ENCODE measurements at regions not wholly inside any gene's neighbourhood (a gene's known extent, or its start where the extent isn't known, plus 50 kb on each side); places are given as distances from the start of the nearest gene placed in this dataset.
A peak's percentile ranks its signal among the peaks of the same experiment; 100 is the strongest.

- FAIRE-seq = no peak
- DNase-seq (ENCODE audit: low spot score in 2 of 2) = no peak
Measured at GRCh38 chr3:94179059-94179458, 116.2 kb downstream of the NSUN3 start.

- DNase-seq (ENCODE audit: low spot score in 2 of 2) = no peak
- FAIRE-seq = no peak
Measured at GRCh38 chr3:94183551-94183950, 120.7 kb downstream of the NSUN3 start.

- FAIRE-seq = no peak
Measured at GRCh38 chr3:94184781-94185180, 121.9 kb downstream of the NSUN3 start.

GRCh38 chr3:94185753-94186152 is 122.9 kb downstream of the NSUN3 start:
- FAIRE-seq (no peak), DNase-seq (ENCODE audit: low spot score in 2 of 2) (no peak)

More at GRCh38 chr3:94184781-94185180, 121.9 kb downstream of the NSUN3 start:
- no peak for DNase-seq (ENCODE audit: low spot score in 2 of 2)

DNA sequence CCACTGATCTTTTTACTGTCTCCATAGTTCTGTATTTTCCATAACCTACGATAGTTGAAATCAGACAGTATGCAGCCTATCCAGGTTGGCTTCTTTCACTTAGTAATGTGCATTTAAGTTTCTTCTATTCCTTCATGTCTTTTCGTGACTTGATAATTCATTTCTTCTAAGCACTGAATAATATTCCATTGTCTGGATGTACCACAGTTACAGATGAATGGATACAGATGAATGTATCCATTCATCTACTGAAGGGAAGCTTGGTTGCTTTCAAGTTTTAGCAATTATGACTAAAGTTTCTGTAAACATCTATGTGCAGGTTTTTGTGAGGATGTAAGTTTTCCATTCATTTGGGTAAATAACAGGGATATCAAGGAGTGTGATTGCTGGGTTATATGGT is 124.8 kb downstream of the NSUN3 start:
- DNase-seq (ENCODE audit: low spot score in 2 of 2) (no peak), FAIRE-seq (no peak)

DNA sequence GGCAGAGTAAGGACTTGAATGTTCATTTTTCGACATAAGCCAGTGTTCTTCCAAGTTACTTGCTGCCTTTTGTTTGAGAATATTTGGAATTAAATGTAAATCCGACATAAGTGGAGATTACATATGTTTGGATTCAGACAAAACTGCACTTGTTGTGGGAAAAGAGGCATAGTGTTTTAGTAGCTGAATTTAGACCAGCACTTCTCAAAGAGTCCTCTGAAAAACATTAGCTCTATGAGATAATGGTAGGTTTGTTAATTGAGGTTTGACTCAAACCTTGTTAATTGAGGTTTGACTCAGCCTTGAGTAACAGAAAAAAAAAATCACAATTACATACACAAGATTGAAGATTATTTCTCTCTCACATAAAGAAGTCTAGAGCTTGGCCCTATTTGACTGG is 132.5 kb downstream of the NSUN3 start:
- FAIRE-seq (no peak), DNase-seq (ENCODE audit: low spot score in 2 of 2) (no peak)

DNA sequence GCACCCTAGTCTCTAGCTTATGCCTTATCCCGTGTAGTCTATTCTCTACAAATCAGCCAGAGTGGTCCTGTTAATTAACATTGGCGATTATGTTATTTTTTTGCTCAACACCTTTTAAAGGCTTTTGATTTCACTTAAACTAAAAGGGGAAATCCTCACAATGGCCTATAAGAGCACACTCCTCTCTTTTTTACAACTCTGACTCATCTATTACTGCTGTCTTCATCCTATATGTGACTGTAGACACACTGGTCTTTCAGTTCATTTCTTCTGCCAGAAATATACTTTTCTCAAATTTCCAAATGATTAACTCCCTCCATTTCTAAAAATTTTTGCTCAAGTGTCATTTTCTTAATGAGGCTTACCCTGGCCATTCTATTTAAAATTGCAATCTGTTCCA is 143.4 kb downstream of the NSUN3 start:
- no peak for FAIRE-seq
- no peak for DNase-seq (ENCODE audit: low spot score in 2 of 2)

DNA sequence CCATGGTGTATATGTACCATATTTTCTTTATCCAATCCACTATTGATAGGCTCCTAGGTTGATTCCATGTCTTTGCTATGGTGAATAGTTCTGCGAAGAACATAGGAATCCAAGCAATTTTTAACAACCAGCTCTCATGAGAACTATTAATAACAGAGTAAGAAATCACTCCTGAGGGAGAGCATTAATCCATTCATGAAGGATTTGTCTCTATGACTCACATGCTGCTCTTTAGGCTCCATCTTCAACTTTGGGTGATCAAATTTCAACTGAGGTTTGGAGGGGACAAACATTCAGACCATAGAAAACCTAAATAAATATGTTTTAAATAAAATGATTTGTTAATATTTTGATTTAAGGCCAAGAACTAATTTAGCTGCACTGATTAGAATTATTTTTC is 147.4 kb downstream of the NSUN3 start:
- FAIRE-seq (no peak), DNase-seq (ENCODE audit: low spot score in 2 of 2) (no peak)

GRCh38 chr3:94217406-94217805 is 154.5 kb downstream of the NSUN3 start:
- DNase-seq (ENCODE audit: low spot score in 2 of 2) (no peak), FAIRE-seq (no peak)

DNA sequence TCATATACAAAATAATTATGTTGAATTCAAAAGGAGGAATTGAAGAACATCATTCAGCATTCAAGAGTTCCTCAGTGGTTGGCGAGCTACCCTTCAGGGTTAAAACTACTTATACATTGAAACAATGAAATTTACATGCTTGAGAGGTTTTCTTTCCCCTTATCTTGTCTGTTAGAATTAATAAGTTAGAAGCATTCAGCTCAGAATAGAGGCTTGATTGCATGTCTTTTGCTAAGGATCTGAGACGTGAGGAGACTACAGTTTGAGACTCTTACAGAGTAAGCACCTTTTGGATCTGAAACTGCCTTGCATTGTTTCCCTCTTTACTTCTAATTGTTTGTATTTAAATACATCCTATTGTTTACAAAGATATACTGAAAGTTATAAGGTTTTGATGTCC is 157.6 kb downstream of the NSUN3 start:
- FAIRE-seq (no peak), DNase-seq (ENCODE audit: low spot score in 2 of 2) (no peak)

DNA sequence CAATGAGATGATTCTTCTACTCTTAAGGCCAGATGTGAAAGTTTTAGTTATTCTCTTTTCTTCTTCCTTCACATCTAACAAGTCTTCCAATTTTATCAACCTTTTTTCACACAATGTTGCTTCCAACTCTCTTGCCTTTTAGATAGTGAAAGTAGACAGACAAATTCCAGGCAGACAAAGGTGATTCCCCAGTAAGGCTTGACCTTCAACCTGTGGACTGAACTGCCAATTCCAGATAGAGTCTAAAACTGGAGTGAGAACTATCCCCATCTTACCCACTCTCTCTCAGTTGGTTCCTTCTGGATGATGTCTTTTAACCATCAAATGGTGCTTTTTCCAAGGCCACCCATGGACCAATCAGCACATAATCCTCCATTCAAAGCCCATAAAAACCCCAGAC is 159.0 kb downstream of the NSUN3 start:
- FAIRE-seq = no peak

DNA sequence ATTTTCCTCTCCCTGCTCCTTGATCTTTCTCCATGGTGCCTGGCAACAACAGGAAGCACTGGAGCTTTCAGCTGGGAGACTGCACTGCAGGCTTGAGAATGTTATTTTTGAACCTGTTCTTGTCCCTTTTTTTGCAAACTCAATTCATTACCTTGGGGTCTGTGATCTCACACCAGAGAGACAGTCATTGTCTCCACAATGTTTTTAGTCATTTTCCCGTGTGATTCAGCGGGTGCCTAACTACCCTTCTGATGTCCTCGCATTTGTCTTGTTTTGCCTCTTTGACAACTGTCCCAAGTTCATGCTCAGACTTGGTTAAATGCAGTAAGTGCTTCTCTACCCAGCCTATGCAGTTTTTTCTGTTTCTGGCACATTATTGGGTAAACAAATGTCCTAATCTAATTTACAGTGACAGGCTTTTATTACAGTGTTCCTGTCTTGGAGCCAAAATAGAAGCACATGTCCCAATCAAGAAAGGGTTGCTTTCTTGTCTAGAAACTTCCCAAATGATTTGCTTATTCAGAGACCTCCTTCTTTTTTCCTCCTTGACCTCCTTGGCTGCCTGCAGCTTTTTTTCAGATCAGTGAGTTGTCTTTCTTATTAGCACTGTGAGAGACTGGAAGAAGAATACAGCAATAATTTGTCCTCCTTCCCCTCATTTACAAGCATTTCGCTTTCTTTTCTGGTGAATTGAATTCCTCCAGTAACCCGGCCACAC is 162.4 kb downstream of the NSUN3 start:
- FAIRE-seq = no peak

More for the DNA sequence above, 159.0 kb downstream of the NSUN3 start:
- no peak for DNase-seq (ENCODE audit: low spot score in 2 of 2)

GRCh38 chr3:94226078-94226477 is 163.2 kb downstream of the NSUN3 start:
- FAIRE-seq = no peak
- DNase-seq (ENCODE audit: low spot score in 2 of 2) = no peak

More for the DNA sequence above, 162.4 kb downstream of the NSUN3 start:
- DNase-seq (ENCODE audit: low spot score in 2 of 2) = no peak

DNA sequence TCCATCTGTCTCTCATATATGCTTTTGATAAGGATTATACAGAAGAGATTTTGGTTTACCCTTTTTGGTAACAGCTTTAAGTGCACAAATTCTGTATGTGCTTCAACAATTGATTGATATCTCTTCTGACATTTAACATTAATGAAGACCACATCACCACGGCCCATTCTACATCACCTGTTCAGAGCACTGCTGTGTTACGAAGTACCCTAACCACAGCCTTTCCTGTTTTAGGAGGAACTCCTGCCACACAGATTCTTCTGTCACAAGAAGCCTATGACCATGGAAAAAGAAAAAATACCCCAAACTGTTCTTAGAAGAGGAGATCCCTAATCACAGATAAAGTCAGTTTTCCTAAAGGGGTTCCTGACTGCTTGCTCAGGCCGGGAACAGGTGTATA is 170.1 kb downstream of the NSUN3 start:
- DNase-seq (ENCODE audit: low spot score in 2 of 2) = no peak
- FAIRE-seq = no peak

GRCh38 chr3:94234177-94234788 is 171.4 kb downstream of the NSUN3 start:
- FAIRE-seq (no peak), DNase-seq (ENCODE audit: low spot score in 2 of 2) (peak in 1 of 2 donors; percentile 10)

- DNase-seq (ENCODE audit: low spot score in 2 of 2) (no peak), FAIRE-seq (no peak)
Measured at GRCh38 chr3:94241986-94242385, 179.1 kb downstream of the NSUN3 start.

DNA sequence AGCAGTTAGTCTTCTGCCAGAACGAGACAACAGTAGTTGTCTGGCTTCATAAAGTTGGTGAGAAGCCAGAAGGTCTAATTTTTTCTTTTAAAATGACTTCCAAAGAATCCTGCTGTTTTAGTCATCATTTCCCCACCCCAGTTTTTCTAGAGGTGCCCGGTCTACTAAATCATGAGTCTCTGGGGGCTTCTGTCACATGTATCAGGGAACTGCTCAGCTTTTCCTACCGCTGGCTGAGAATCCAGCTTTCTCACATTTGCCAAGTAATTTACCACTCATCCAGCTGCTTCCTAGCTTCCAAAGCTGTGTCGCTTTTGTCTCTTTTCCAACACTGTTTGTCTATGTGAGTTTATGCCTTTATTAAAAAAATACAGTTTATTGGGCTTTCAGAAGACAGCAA is 183.3 kb downstream of the NSUN3 start:
- DNase-seq (ENCODE audit: low spot score in 2 of 2) (no peak), FAIRE-seq (no peak)

DNA sequence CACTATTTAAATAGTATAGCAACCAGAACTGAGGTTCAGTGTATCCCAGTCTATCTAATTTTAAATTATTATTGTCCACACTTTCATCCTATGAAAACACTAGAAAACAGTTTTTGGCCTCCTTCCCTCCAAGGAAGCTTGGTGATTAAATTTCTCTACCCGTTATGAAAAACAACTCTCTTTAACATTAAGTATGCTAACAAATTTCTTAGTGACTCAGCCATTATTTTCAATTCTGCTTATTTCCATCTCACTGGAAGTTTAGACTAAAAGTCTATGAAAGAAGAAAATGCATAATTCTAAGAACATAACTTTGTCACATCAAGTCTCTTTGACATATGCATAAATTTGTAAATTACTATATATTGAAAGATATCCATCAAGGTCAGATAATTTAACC is 185.2 kb downstream of the NSUN3 start:
- FAIRE-seq (no peak), DNase-seq (ENCODE audit: low spot score in 2 of 2) (no peak)

DNA sequence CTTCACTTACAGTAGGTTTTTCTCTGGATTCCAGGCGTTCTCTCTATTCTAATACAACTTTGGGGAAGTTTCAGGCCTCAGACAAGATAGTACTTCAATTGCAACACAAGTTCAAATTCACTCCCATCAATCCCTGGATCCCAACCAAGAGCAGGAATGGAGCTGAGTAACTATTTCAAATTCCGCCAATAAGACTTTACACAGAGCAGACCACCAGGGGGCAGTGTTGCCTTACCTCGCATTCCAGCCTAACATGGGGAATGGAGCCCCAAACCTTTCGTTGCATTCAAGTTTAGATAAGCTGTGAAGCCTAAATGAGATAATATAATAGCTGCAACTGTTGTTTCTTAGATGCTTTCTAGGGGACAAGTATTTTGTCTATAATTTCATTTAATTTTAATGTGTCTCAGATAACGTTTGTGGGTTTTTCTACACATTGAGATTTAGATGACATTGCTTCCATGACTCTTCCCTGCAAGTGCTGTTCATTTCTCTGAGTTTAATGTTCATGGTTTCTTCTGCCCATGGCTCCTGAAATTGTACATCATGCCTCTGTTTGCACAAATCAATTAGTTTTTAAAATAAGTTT is 186.7 kb downstream of the NSUN3 start:
- DNase-seq (ENCODE audit: low spot score in 2 of 2) (peak; percentile 6 to 10), FAIRE-seq (no peak)

GRCh38 chr3:94251566-94251965 is 188.7 kb downstream of the NSUN3 start:
- DNase-seq (ENCODE audit: low spot score in 2 of 2) (no peak), FAIRE-seq (no peak)

DNA sequence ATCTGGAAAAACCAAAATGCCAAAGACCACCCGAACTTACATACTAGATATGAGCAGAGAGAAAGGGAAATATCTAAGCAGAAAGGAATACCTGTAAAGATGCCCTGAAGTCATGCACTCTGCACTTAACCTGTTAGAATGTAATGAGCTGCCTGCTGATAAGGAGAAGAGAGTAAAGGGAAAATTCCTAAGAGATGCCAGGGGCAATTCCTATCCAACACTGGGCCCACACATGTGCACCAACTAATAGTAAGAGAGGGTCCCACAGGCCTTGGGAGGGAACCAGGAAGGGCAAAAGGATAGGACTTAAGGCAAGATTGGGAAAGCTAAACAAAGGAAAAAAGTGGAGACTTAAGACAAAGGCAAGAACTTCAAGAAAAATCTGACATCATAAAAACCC is 189.5 kb downstream of the NSUN3 start:
- DNase-seq (ENCODE audit: low spot score in 2 of 2) (no peak), FAIRE-seq (no peak)

All from frontal cortex (tissue), 3 donors.